MM.1S (cell line): ENCODE measurements at regions not wholly inside any gene's neighbourhood (a gene's known extent, or its start where the extent isn't known, plus 50 kb on each side); places are given as distances from the start of the nearest gene placed in this dataset.

Source experiments
- EZH2 ChIP-seq: fragments of 300-600 bp; sonication (generic); optimal IDR thresholded peaks from 2 replicates; pipeline ENCODE3; 2017; ENCODE audit warnings: low read depth, mild to moderate bottlenecking, antibody characterized with exemption, low read length, mixed read lengths
- EZH2phosphoT487 ChIP-seq: fragments of 300-600 bp; sonication (generic); IDR thresholded peaks from 2 replicates; pipeline ENCODE4 v1.6.1; 2018; ENCODE audit warnings: antibody characterized with exemption, low read length
- TF ChIP-seq, protein P1 (sequence below): fragments of 300-600 bp; sonication (generic); IDR thresholded peaks from 2 replicates; pipeline ENCODE4 v1.5.1; 2016; ENCODE audit warnings: antibody characterized with exemption, low read length, mixed read lengths

DNA sequence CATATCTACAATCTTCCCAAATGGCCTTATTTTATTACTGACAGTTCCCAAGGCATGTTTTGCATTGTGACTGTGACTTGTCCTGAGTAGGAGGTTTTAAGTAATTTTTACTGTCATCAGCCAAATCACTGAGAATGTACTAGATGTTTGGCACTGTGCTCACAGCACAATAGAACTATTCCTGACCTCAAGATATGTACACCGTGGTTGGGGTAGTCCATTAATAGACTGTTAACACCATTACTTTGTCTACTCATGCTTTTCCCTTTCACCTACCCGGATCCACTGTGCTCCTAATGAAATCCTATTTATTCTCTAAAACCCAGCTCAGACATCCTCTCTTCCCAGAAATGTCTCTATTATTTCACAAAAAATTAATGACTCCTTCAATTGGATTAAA lies 168.7 kb upstream of the TENM4 start:
- TF ChIP-seq, protein P1, sequence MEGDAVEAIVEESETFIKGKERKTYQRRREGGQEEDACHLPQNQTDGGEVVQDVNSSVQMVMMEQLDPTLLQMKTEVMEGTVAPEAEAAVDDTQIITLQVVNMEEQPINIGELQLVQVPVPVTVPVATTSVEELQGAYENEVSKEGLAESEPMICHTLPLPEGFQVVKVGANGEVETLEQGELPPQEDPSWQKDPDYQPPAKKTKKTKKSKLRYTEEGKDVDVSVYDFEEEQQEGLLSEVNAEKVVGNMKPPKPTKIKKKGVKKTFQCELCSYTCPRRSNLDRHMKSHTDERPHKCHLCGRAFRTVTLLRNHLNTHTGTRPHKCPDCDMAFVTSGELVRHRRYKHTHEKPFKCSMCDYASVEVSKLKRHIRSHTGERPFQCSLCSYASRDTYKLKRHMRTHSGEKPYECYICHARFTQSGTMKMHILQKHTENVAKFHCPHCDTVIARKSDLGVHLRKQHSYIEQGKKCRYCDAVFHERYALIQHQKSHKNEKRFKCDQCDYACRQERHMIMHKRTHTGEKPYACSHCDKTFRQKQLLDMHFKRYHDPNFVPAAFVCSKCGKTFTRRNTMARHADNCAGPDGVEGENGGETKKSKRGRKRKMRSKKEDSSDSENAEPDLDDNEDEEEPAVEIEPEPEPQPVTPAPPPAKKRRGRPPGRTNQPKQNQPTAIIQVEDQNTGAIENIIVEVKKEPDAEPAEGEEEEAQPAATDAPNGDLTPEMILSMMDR, result no peak
- TF ChIP-seq EZH2, result no peak
- no peak for TF ChIP-seq EZH2phosphoT487
